ENCODE measurements at regions not wholly inside any gene's neighbourhood (a gene's known extent, or its start where the extent isn't known, plus 50 kb on each side); places are given as distances from the start of the nearest gene placed in this dataset.
"Not testable (repeated sequence)": the region's sequence is repeated elsewhere in the genome, so short reads cannot be mapped to it uniquely, and the experiment has no call there.

DNA sequence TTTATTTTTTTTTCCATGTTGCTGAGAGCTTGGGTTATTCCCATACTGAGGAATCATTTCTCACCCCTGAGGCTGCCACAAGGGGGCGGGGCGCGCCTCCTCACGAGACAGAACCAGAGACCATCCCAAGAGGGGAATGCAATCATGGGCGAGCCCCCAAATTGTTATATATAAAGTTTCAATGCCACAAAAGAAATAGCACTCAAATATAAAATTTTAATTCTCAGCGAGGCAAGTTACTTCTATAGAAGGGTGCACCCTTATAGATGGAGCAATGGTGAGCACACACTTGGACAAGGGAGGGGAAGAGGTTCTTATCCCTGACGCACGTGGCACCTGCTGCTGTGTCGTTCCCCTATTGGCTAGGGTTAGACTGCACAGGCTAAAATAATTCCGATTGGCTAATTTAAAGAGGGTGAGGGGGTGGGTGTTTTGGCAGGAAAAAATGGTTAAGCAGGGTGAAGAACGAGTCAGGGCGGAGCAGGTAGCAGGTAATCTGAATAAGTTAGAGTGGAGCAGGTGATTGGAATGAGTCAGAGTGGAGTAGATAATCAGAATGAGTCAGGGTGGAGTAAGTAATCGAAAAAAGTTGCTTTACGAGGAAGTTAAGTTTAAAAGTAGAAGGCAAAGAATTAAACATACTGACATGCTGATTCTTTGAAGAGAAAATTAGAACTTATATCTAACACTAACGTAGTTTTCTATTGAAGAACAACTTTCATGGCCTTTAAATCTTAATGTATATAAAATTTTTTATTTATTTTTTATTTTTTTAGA lies 177.5 kb downstream of the MTCL1 start:
- DNase-seq, result peak; percentile 6 to 19

DNA sequence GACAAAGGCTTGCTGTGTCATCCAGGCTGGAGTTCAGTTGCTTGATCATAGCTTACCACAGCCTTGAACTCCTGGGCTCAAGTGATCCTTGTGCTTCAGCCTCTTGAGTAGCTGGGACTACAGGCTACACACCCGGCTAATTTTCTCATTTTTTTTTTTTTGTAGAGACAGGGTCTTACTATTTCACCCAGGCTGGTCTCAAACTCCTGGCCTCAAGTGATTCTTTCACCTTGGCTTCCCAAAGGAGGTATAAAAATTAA lies 178.0 kb downstream of the MTCL1 start:
- no peak for DNase-seq

- DNase-seq, result not testable (repeated sequence)
These were observed 182.5 kb downstream of the MTCL1 start for GRCh38 chr18:8887877-8888276.

DNA sequence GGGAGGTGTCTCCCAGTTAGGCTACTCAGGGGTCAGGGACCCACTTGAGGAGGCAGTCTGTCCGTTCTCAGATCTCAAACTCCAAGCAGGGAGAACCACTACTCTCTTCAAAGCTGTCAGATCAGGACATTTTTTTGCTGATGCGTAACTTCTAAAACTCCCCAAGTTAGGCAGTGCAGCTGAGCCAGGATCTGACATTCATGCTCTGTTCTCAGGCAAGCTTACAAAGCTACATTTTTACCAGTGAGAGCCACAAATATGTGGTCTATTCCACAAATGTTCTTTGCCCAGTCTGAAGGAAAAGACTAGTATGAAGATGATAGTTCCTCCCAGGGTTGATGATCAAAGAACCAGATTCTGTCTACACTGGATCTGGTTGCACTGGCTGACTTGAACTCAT lies 184.1 kb downstream of the MTCL1 start:
- DNase-seq, result no peak

DNA sequence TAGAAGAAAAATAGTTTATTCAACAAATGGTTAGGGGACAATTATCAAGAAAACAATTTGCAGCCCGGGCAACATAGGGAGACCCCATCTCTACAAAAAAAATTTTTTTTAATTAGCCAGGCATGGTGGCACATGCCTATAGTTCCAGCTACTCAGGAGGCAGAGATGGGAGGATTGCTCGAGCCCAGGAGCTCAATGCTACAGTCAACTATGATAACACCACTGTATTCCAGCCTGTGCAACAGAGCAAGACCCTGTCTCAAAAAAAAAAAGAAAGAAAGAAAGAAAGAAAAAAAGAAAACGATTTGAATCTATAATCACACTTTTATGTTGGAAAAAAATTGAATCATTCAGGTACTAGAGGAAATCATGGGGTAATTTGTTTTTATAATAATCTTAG lies 185.1 kb downstream of the MTCL1 start:
- not testable (repeated sequence) for DNase-seq

- DNase-seq, result peak; percentile 77 to 93
These were observed 185.7 kb downstream of the MTCL1 start for GRCh38 chr18:8890957-8891464.

- DNase-seq, result no peak
These were observed 187.9 kb downstream of the MTCL1 start for GRCh38 chr18:8893221-8893620.

- DNase-seq, result no peak
These were observed 188.4 kb downstream of the MTCL1 start for GRCh38 chr18:8893628-8894231.

GRCh38 chr18:8894823-8895222 lies 189.5 kb downstream of the MTCL1 start:
- no peak for DNase-seq

DNA sequence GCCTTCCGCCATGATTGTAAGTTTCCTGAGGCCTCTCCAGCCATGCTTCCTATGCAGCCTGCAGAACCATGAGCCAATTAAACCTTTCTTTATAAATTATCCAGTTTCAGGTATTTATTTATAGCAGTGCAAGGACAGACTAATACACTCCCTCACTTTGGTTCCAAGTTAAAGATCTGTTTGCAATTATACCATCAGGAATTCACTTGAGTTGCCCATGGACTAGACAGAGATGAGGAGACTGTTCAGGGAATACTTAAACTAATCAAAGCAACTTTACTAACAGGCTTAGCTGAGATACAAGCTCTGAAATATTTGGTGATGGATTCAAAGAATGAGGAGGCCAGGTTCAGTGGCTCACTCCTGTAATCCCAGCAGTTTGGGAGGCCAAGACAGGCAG lies 190.0 kb downstream of the MTCL1 start:
- DNase-seq, result no peak

DNA sequence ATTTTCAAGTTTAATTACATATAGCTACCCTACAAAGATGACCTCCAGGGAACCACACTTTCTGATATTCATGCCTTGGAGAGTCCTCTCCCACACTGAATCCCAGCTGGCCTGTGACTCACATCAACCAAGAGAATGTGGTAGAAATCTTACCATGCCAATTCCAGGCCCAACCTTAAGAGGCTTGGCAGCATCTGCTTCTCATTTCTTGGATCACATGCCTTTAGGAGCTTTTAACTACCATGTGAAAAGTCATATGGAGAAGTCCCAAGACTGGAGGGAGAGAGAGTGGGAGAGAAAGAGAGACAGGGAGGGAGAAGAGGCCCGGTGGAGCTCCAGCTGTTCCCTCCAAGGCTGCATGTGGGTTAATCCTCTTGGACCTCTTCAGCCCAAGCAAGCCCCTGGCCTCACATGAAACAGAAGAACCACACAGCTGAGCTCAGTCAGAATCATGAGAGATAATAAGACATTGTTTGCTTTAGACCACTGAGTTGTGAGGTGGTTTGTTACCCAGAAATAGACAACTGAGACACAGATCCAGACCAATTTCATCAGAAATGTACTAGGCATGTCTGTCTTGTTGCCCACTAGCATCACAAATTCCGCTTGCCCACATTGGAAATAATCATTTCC lies 190.7 kb downstream of the MTCL1 start:
- DNase-seq, result no peak

- DNase-seq, result no peak
These were observed 193.6 kb downstream of the MTCL1 start for GRCh38 chr18:8899000-8899399.

DNA sequence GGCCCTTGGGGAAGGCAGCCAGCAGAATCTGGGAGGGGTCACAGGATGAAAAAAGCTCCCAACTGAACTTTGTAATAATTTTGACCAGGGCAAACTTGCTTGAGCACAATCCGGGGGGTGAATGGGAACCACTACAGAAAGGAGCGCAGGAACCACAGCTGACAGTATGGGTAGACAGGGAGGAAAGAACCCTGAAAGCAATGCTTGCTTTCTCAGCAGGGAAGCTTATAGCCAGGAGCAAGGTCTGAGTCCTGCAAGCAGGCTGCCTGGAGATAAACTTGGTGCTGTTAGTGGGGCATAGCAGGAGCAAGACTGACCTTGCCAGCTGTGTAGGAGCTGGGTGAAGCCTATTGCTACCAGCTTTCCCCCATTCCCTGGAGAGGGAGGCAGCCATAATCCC lies 195.2 kb downstream of the MTCL1 start:
- DNase-seq, result no peak

DNA sequence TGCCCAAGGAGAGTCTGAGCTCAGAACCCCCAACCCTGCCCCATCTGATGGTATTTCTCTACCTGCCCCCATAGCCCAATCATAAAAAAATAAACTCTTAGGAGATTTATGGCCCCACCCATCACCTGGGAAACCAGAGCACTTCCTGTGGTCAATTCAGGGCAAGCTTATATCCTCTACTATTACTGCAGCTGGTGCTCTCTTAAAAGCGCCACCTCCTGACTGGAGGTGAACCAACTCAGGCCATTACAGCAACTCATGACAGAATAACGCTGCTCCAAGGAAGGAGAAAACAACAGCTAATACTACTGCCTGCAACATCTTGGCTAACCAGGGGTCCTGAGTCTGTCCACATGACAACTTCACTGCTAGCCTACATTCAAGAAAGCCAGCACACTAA lies 195.7 kb downstream of the MTCL1 start:
- no peak for DNase-seq

DNA sequence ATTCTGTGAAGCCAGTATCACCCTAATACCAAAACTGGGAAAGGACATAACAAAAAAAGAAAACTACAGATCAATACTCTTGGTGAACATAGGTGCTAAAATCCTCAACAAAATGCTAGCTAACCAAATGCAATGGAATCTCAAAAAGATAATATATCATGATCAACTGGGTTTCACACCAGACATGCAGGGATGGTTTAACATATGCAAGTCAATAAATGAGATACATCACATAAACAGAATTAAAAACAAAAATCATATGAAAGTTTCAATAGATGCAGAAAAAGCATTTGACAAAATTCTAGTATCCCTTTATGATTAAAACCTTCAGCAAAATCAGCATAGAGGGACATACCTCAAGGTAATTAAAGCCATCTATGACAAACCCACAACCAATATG lies 198.2 kb upstream of the NDUFV2 start:
- DNase-seq, result no peak

GRCh38 chr18:8908792-8909510 lies 193.5 kb upstream of the NDUFV2 start:
- no peak for DNase-seq

DNA sequence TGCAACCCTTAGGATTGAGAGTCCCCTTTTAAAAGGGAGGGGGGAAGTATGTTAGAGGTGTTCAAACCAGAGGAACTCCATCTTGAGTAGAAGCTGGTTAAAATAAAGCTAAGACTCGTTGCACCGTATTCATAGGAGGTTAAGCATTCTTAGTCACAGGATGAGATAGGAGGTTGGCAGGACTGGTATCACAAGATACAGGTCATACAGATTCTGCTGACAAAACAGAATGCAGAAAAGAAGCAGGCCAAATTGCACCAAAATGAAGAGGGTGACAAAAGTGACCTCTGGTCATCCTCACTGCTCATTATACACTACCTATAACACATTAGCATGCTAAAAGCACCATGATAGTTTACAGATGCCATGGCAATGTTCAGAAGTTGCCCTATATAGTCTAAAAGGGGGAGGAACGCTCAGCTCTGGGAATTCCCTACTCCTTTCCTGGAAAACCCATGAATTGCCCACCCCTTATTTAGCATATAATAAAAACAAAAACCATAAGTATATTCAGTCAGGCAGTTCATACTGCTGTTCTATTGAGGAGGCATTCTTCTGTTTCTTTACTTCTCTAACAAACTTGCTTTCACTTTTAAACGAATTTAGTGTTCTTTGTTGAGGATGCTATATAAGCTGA lies 192.2 kb upstream of the NDUFV2 start:
- DNase-seq, result no peak

- no peak for DNase-seq
These were observed 191.7 kb upstream of the NDUFV2 start for GRCh38 chr18:8910843-8911242.

DNA sequence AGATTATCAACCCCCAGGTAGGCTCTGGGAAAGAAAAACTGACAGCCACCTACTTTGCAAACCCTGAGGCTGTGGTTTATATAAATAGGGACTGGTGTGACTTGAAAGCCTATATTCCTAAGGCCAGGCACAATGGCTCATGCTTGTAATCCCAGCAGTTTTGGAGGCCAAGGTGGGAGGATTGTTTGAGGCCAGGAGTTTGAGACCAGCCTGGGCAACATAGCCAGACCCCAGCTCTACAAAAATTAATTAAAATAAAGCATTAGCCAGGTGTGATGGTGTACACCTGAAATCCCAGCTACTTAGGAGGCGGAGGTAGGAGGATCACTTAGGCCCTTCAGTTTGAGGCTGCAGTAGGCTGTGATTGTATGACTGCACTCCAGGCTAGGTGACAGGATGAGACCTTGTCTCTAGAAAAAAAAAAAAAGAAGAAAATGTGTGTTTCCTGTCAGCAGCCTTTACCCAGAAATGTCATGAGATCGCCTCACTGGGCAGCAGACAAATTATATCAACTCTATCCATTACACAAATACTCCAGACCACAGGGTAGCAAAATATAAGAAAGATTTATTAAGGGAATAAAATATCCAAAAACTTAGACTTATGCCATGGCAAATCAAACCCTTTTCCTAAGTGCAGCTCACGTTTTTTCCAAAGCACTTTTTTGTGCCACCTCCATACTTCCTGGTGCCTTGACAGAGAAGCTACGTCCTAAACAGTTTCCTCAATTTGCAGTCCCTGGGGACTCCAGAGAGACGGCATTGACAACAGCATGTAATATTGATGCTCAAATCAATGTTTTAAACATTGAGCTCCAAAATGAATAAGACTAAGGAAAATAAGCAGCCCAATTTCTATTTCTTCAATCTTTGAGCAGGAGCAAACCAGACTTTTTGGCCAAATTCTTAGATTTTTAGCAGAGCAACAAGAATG lies 190.8 kb upstream of the NDUFV2 start:
- no peak for DNase-seq

- no peak for DNase-seq
These were observed 189.9 kb upstream of the NDUFV2 start for GRCh38 chr18:8912348-8913326.
